H1 (cell line): ENCODE measurements at regions not wholly inside any gene's neighbourhood (a gene's known extent, or its start where the extent isn't known, plus 50 kb on each side); places are given as distances from the start of the nearest gene placed in this dataset.

Experiments
- CREB1 ChIP-seq: IDR thresholded peaks from 2 replicates; pipeline ENCODE4 v1.6.1; 2012; ENCODE audit warnings: inconsistent platforms
- GABPA ChIP-seq: IDR thresholded peaks from 2 replicates; pipeline ENCODE4 v1.6.1; 2011; ENCODE audit warnings: mild to moderate bottlenecking, low read length, moderate library complexity, borderline replicate concordance; ENCODE audit not compliant: insufficient read depth
- SIX5 ChIP-seq: IDR thresholded peaks from 2 replicates; pipeline ENCODE4 v1.6.1; 2011; ENCODE audit warnings: mild to moderate bottlenecking, low read depth, low read length

DNA sequence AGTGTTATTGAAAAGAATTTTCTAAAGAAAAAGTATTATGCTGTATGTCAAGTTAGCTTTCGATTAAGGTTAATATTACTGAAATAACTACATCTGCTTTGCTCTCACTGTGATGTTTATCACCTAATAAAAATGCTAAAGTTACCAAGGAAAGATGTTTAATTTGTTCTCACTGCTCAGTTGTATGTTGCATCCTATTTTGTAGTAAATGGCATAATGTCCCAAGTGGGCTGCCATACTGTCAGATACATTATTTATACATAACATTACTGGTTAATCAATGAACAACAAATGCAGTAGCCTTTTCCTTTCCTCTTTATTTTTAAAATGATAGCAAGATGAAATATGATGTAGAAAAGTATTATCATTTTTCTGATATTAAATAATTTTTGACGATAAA is 226.3 kb upstream of the DACH1 start (continued):
- TF ChIP-seq CREB1 (no peak), GABPA (no peak), SIX5 (no peak)
